Lung (tissue), 11 donors: ENCODE measurements at regions not wholly inside any gene's neighbourhood (a gene's known extent, or its start where the extent isn't known, plus 50 kb on each side); places are given as distances from the start of the nearest gene placed in this dataset.

ENCODE experiments used
- ATAC-seq: fragments of 200-7000 bp; cut with Tn5 transposase; one replicate; pipeline ENCODE4 v1.9.1; 2020; ENCODE audit warnings: moderate number of reproducible peaks; ENCODE audit not compliant: insufficient read depth, low FRiP score
- DNase-seq, 3 donors: peaks; one replicate each; pipeline ENCODE4 v3.0.0-alpha.2; 2013 to 2017
- H3K27ac ChIP-seq, 2 donors: one replicate each; pipeline ENCODE4 v1.5.1; 2013; ENCODE audit warnings: mild to moderate bottlenecking in 2 of 2, moderate library complexity in 2 of 2, control low read depth in 1 of 2, inconsistent platforms in 1 of 2, low read depth in 1 of 2, low read length in 1 of 2
- H3K27me3 ChIP-seq, 3 donors: one replicate each; pipeline ENCODE4 v1.5.1; 2013; ENCODE audit warnings: low read length in 2 of 3; ENCODE audit not compliant: control insufficient read depth in 3 of 3, insufficient read depth in 3 of 3
- H3K36me3 ChIP-seq, 4 donors: one replicate each; pipeline ENCODE4 v1.5.1; 2013; ENCODE audit warnings: low read length in 4 of 4, mild to moderate bottlenecking in 1 of 4, moderate library complexity in 1 of 4; ENCODE audit not compliant: control insufficient read depth in 4 of 4, insufficient read depth in 4 of 4
- H3K4me1 ChIP-seq, 5 donors: one replicate each; pipeline ENCODE4 v1.5.1; 2013; ENCODE audit warnings: low read length in 5 of 5, mild to moderate bottlenecking in 2 of 5, moderate library complexity in 1 of 5; ENCODE audit not compliant: control insufficient read depth in 5 of 5, insufficient read depth in 5 of 5
- H3K4me3 ChIP-seq: one replicate; pipeline ENCODE4 v1.5.1; 2013; ENCODE audit warnings: mild to moderate bottlenecking, control low read depth, moderate library complexity
- H3K9ac ChIP-seq, 2 donors: one replicate each; pipeline ENCODE4 v1.5.1; 2013; ENCODE audit warnings: low read length in 2 of 2, control low read depth in 1 of 2; ENCODE audit not compliant: insufficient read depth in 1 of 2
- H3K9me3 ChIP-seq, 4 donors: one replicate each; pipeline ENCODE4 v1.5.1; 2013; ENCODE audit warnings: low read length in 3 of 4, mild to moderate bottlenecking in 1 of 4, moderate library complexity in 1 of 4; ENCODE audit not compliant: control insufficient read depth in 4 of 4, insufficient read depth in 3 of 4
- WGBS, 2 donors: extraction: QIAGEN DNeasy Blood & Tissue Kit; methylation state at CpG; one replicate each; pipeline ENCODE4 v1.1.7; 2013; 5-methylcytosine and 5-hydroxymethylcytosine counted together
- TF ChIP-seq, protein P1 (sequence below): IDR thresholded peaks from 2 replicates; pipeline ENCODE4 v1.5.1; 2012; ENCODE audit warnings: mild to moderate bottlenecking; ENCODE audit errors: control extremely low read depth, extremely low read depth
- donor health status: control.
- donor health status: control.
- donor health status: Bipolar disorder and iron deficiency.
- donor health status: healthy.
- donor health status: DM: yes; HTN: yes; CAD: no.

DNA sequence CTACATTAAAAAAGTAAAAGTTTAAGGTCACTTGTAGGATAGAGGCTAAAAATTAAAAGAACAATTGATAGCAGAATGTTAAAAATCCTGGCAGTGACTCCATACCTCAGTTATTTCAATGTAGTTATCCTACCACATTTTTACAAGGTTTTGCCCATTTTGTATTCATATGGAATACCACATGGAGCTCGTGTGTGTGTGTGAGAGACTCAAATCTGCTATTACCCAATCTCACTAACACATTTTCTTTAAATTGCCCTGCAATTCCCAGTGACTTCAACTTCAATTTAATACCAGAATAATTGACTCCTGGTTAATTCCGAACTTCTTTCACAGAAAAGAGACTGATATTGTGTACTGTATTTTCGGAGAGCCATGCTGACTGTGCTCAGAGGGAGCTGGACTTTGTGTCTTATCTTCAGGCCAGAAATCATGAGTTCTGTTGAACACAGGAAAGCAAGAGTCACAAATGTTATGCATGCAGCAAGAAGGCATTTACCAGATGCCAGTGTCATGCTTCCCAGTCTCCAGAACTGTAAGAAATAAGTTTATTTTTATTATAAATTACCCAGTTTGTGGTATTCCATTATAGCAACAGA, 529.0 kb upstream of the NECTIN3 start:
- H3K9ac ChIP-seq = no peak overlapping the region
- H3K9me3 ChIP-seq = no peaks in the 10 kb centered on the region
- peak in 2 of 3 donors; percentile 26 to 27 for DNase-seq
- H3K4me1 ChIP-seq = no peaks in the 10 kb centered on the region
- no peak overlapping the region for H3K4me3 ChIP-seq
- TF ChIP-seq, protein P1, sequence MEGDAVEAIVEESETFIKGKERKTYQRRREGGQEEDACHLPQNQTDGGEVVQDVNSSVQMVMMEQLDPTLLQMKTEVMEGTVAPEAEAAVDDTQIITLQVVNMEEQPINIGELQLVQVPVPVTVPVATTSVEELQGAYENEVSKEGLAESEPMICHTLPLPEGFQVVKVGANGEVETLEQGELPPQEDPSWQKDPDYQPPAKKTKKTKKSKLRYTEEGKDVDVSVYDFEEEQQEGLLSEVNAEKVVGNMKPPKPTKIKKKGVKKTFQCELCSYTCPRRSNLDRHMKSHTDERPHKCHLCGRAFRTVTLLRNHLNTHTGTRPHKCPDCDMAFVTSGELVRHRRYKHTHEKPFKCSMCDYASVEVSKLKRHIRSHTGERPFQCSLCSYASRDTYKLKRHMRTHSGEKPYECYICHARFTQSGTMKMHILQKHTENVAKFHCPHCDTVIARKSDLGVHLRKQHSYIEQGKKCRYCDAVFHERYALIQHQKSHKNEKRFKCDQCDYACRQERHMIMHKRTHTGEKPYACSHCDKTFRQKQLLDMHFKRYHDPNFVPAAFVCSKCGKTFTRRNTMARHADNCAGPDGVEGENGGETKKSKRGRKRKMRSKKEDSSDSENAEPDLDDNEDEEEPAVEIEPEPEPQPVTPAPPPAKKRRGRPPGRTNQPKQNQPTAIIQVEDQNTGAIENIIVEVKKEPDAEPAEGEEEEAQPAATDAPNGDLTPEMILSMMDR = no peak
- WGBS, 2 donors = 60 to 73% methylated on average over 3 of the region's 3 CpGs
- no peaks in the 10 kb centered on the region for H3K27me3 ChIP-seq
- H3K27ac ChIP-seq = no peak overlapping the region
- no peaks in the 10 kb centered on the region for H3K36me3 ChIP-seq
- ATAC-seq = no peak

DNA sequence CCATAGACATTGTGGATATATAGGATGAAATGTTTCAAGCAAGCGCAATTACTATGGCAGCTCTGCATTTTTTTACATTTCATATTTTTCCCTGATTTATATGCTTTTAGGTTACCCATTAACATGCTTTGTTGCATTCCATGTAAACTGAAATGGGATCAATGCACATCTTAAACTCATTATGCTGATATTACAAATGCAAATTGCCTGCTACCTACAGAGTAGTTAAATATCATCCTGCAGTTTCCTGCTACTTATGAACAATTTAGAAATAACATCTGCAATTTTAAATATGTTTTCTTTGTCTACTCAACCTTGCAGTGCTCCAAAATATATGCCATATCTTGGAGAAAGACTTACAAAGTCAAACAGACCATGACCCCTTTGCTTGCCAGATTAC, 526.9 kb upstream of the NECTIN3 start:
- WGBS, 2 donors = 95 to 98% methylated on average over 1 of the region's 1 CpG
- ATAC-seq (no peak), DNase-seq (no peak)
- Histone ChIP-seq H3K9me3 (no peaks in the 10 kb centered on the region), H3K9ac (no peak overlapping the region), H3K36me3 (no peaks in the 10 kb centered on the region), H3K4me1 (no peaks in the 10 kb centered on the region), H3K4me3 (no peak overlapping the region), H3K27me3 (no peaks in the 10 kb centered on the region), H3K27ac (no peak overlapping the region)
- TF ChIP-seq, protein P1 = no peak

DNA sequence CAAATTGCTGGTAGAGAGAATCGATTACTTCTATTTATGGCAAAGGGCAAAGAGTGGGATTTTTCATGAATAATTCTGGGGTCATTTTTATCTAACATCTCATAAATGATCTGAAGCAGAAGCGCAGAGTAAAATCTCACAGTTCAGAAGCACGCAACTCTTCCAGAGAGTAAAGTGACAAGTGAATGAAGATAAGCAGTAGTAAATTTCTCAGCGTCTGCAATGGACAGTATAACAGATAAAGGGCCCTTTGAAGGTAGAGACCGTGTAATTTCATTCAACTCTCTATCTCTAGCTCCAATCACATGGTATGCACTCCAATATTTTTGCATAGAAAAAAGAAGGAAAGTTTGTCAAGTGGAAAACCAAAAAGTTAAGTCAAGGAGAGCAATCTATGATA, 521.1 kb upstream of the NECTIN3 start:
- no peak for ATAC-seq
- TF ChIP-seq, protein P1 = no peak
- H3K4me3 ChIP-seq = no peak overlapping the region
- H3K9me3 ChIP-seq = no peaks in the 10 kb centered on the region
- H3K27ac ChIP-seq = no peak overlapping the region
- H3K36me3 ChIP-seq = no peaks in the 10 kb centered on the region
- H3K4me1 ChIP-seq = no peaks in the 10 kb centered on the region
- 57 to 64% methylated on average over 5 of the region's 5 CpGs for WGBS, 2 donors
- no peak overlapping the region for H3K9ac ChIP-seq
- H3K27me3 ChIP-seq = no peaks in the 10 kb centered on the region
- DNase-seq = no peak

DNA sequence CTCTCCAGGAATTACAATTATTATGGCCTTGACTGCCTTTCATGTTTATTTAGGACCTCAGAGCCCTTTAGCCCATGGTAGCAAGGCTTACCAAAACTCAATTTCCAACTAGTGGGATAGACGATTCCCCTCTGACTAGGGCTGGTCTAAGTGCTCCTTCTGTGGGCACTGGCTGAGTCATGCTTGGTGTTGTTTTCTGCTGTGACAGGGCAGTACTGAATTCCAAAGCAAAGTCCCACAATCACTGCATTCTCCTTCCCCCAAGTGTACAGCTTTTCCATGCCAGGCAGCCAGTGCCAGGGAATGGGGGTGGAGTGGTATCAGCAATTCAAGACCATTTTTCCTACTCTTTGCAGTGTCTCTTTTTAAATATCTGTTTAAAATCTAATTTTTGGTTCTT, 509.0 kb upstream of the NECTIN3 start:
- TF ChIP-seq, protein P1 = no peak
- DNase-seq (no peak), ATAC-seq (no peak)
- Histone ChIP-seq H3K36me3 (no peaks in the 10 kb centered on the region), H3K9ac (no peak overlapping the region), H3K4me3 (no peak overlapping the region), H3K27me3 (no peaks in the 10 kb centered on the region), H3K4me1 (no peaks in the 10 kb centered on the region), H3K9me3 (peaks cover 0 to 6% (median 0%) of the 10 kb centered on the region in 4 donors), H3K27ac (no peak overlapping the region)
- WGBS, 2 donors = 87 to 94% methylated on average over 1 of the region's 1 CpG
